Loucy (cell line): ENCODE measurements at regions not wholly inside any gene's neighbourhood (a gene's known extent, or its start where the extent isn't known, plus 50 kb on each side); places are given as distances from the start of the nearest gene placed in this dataset.

Experiments used
- H2AFZ ChIP-seq: fragments of 200-600 bp; sonication (generic); 2 replicates; pipeline ENCODE4 v1.6.0; 2016; ENCODE audit warnings: antibody characterized with exemption, mild to moderate bottlenecking, low read length, moderate library complexity
- H3F3A ChIP-seq: fragments of 200-600 bp; 2 replicates; pipeline ENCODE4 v1.6.0; 2016; ENCODE audit warnings: antibody characterized with exemption, low read depth, mild to moderate bottlenecking
- H3K27me3 ChIP-seq: fragments of 200-600 bp; sonication (generic); 2 replicates; pipeline ENCODE4 v1.6.1; 2014; ENCODE audit warnings: low read length, mild to moderate bottlenecking; ENCODE audit not compliant: insufficient read depth, poor library complexity, severe bottlenecking
- H3K36me3 ChIP-seq: fragments of 200-600 bp; sonication (generic); 2 replicates; pipeline ENCODE4 v1.6.1; 2016; ENCODE audit warnings: low read length; ENCODE audit not compliant: insufficient read depth
- H3K4me1 ChIP-seq: fragments of 200-600 bp; sonication (generic); 2 replicates; pipeline ENCODE4 v1.5.1; 2014; ENCODE audit warnings: low read length, mild to moderate bottlenecking; ENCODE audit not compliant: insufficient read depth, poor library complexity, severe bottlenecking
- H3K4me2 ChIP-seq: fragments of 200-600 bp; sonication (generic); 2 replicates; pipeline ENCODE4 v1.6.0; 2014; ENCODE audit warnings: antibody characterized with exemption, low read length, low read depth, mild to moderate bottlenecking; ENCODE audit not compliant: poor library complexity, severe bottlenecking
- H3K4me3 ChIP-seq: fragments of 200-600 bp; sonication (generic); 2 replicates; pipeline ENCODE4 v1.5.1; 2014; ENCODE audit warnings: low read length, mild to moderate bottlenecking, mixed read lengths; ENCODE audit not compliant: poor library complexity, severe bottlenecking
- H3K79me2 ChIP-seq: fragments of 200-600 bp; sonication (generic); 2 replicates; pipeline ENCODE4 v1.6.1; 2014; ENCODE audit warnings: low read length; ENCODE audit not compliant: insufficient read depth
- H3K9ac ChIP-seq: fragments of 200-600 bp; sonication (generic); 2 replicates; pipeline ENCODE4 v1.6.0; 2014; ENCODE audit warnings: mild to moderate bottlenecking, low read depth, low read length, moderate library complexity; ENCODE audit not compliant: poor library complexity, severe bottlenecking
- H3K9me2 ChIP-seq: fragments of 200-600 bp; sonication (generic); replicated peaks from 2 replicates; pipeline ENCODE4 v1.6.1; 2016; ENCODE audit warnings: low read depth, low read length, mixed read lengths
- H3K9me3 ChIP-seq: fragments of 200-600 bp; sonication (generic); 2 replicates; pipeline ENCODE4 v1.6.1; 2014; ENCODE audit warnings: mild to moderate bottlenecking, antibody characterized with exemption, low read length, low read depth; ENCODE audit not compliant: insufficient read depth
- H4K20me1 ChIP-seq: fragments of 200-600 bp; sonication (generic); 2 replicates; pipeline ENCODE4 v1.6.0; 2014; ENCODE audit warnings: antibody characterized with exemption, low read length, mild to moderate bottlenecking; ENCODE audit not compliant: insufficient read depth, poor library complexity, severe bottlenecking
- CTCF ChIP-seq: fragments of 200-600 bp; sonication (generic); conservative IDR thresholded peaks from 2 replicates; pipeline ENCODE4 v1.5.1; 2014; ENCODE audit warnings: mild to moderate bottlenecking, antibody characterized with exemption, low read length
- EZH2phosphoT487 ChIP-seq: fragments of 200-600 bp; IDR thresholded peaks from 2 replicates; pipeline ENCODE4 v1.6.1; 2018; ENCODE audit warnings: antibody characterized with exemption, mild to moderate bottlenecking, moderate library complexity, borderline replicate concordance

- no peaks in the 10 kb centered on the region for H4K20me1 ChIP-seq
- no peaks in the 10 kb centered on the region for H3K79me2 ChIP-seq
- no peaks in the 10 kb centered on the region for H3K36me3 ChIP-seq
- H3K4me3 ChIP-seq, result no peak overlapping the region
- TF ChIP-seq EZH2phosphoT487 (no peak), CTCF (no peak)
- H3K9ac ChIP-seq, result no peak overlapping the region
- H3K4me2 ChIP-seq, result no peak overlapping the region
- H3K9me2 ChIP-seq, result no peaks in the 10 kb centered on the region
- H3K27me3 ChIP-seq, result no peaks in the 10 kb centered on the region
- H3K9me3 ChIP-seq, result no peaks in the 10 kb centered on the region
- H3F3A ChIP-seq, result no peaks in the 10 kb centered on the region
- H3K4me1 ChIP-seq, result no peaks in the 10 kb centered on the region
- no peak overlapping the region for H2AFZ ChIP-seq
Observed at GRCh38 chr10:128995676-128996075, 471.4 kb upstream of the MGMT start.

GRCh38 chr10:128996092-128996491 is 470.9 kb upstream of the MGMT start:
- TF ChIP-seq EZH2phosphoT487, result no peak
- no peak for TF ChIP-seq CTCF
- Histone ChIP-seq H3K9me3 (no peaks in the 10 kb centered on the region), H3K79me2 (no peaks in the 10 kb centered on the region), H3K4me3 (no peak overlapping the region), H2AFZ (no peak overlapping the region), H3K4me2 (no peak overlapping the region), H3K27me3 (no peaks in the 10 kb centered on the region), H3F3A (no peaks in the 10 kb centered on the region), H3K36me3 (no peaks in the 10 kb centered on the region), H3K4me1 (no peaks in the 10 kb centered on the region), H3K9me2 (no peaks in the 10 kb centered on the region), H4K20me1 (no peaks in the 10 kb centered on the region), H3K9ac (no peak overlapping the region)

GRCh38 chr10:128998101-128998805 is 468.8 kb upstream of the MGMT start:
- Histone ChIP-seq H3K4me3 (no peak overlapping the region), H3K4me2 (no peak overlapping the region), H3K79me2 (no peaks in the 10 kb centered on the region)

More at GRCh38 chr10:128998101-128998805, 468.8 kb upstream of the MGMT start:
- Histone ChIP-seq H3K4me1 (no peaks in the 10 kb centered on the region), H3K27me3 (no peaks in the 10 kb centered on the region), H3K9me3 (no peaks in the 10 kb centered on the region), H3K9ac (no peak overlapping the region), H3K9me2 (no peaks in the 10 kb centered on the region), H3F3A (no peaks in the 10 kb centered on the region), H2AFZ (no peak overlapping the region), H3K36me3 (no peaks in the 10 kb centered on the region), H4K20me1 (no peaks in the 10 kb centered on the region)
- TF ChIP-seq EZH2phosphoT487, result no peak
- no peak for TF ChIP-seq CTCF
